H1 (cell line): ENCODE measurements at regions not wholly inside any gene's neighbourhood (a gene's known extent, or its start where the extent isn't known, plus 50 kb on each side); places are given as distances from the start of the nearest gene placed in this dataset.

Experiments used
- CHD1 ChIP-seq: IDR thresholded peaks from 2 replicates; pipeline ENCODE4 v1.6.1; 2012; ENCODE audit warnings: low read depth, low read length, improper control_type of control experiment
- CTCF ChIP-seq, 3 experiments: IDR thresholded peaks; 1 replicate in 2 of 3; 2 replicates in 1 of 3; pipeline versions ENCODE4 v1.5.1 to v1.6.1; 2011; ENCODE audit warnings: low read length in 3 of 3, mild to moderate bottlenecking in 3 of 3, inconsistent platforms in 2 of 3, low read depth in 1 of 3, moderate library complexity in 1 of 3; ENCODE audit not compliant: insufficient read depth in 1 of 3; ENCODE audit errors: control extremely low read depth in 1 of 3
- EZH2 ChIP-seq: fragments of 200-600 bp; sonication (generic); IDR thresholded peaks from 2 replicates; pipeline ENCODE4 v1.7.1; 2012; ENCODE audit warnings: low read depth, mild to moderate bottlenecking, moderate library complexity, low read length, inconsistent platforms; ENCODE audit not compliant: severe bottlenecking
- HDAC2 ChIP-seq, 2 experiments: fragments of 300-600 bp in 1 of 2; sonication (generic) in 1 of 2; IDR thresholded peaks; 2 replicates each; pipeline ENCODE4 v1.6.1; 2011 to 2012; ENCODE audit warnings: low read depth in 2 of 2, low read length in 2 of 2, mild to moderate bottlenecking in 2 of 2, moderate library complexity in 2 of 2, borderline replicate concordance in 1 of 2, inconsistent platforms in 1 of 2
- JUN ChIP-seq: IDR thresholded peaks from 2 replicates; pipeline ENCODE4 v1.6.1; 2011; ENCODE audit warnings: low read depth, mild to moderate bottlenecking, improper control_type of control experiment, low read length
- POLR2AphosphoS5 ChIP-seq: IDR thresholded peaks from 2 replicates; pipeline ENCODE4 v1.6.1; 2011; ENCODE audit warnings: low read depth, low read length
- RXRA ChIP-seq: IDR thresholded peaks from 2 replicates; pipeline ENCODE4 v1.6.1; 2011; ENCODE audit warnings: low read depth, mild to moderate bottlenecking, low read length, moderate library complexity; ENCODE audit not compliant: insufficient read depth

DNA sequence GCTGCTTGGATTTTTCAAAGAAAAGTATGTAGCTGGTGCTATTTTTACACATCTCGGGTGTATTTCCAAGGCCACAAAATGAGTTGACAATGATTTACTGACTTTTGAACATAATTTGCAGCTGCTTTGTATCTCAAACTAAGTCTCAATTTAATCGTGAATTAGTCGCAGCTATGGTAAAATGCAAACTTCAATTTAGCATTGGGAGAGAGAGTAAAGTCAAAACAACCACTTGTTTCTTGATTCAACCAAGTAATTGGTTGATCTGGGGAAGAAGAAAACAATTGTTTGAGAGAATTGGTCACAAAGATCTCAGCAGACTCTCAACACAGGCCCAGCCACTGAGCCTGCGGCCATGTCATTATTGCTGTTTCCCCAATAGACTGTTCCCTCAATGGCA, 75.0 kb upstream of the DYRK2 start:
- TF ChIP-seq POLR2AphosphoS5 (no peak), RXRA (no peak), CTCF (IDR thresholded peaks at IDR 0.05; ENCODE audit: control extremely low read depth in 1 of 3, insufficient read depth in 1 of 3, low read depth in 1 of 3, low read length in 3 of 3) (no peak), EZH2 (no peak), CHD1 (no peak), JUN (no peak), HDAC2 (IDR thresholded peaks at IDR 0.05; ENCODE audit: borderline replicate concordance in 1 of 2, low read depth in 2 of 2, low read length in 2 of 2) (no peak)
